ENCODE measurements at regions not wholly inside any gene's neighbourhood (a gene's known extent, or its start where the extent isn't known, plus 50 kb on each side); places are given as distances from the start of the nearest gene placed in this dataset.

DNA sequence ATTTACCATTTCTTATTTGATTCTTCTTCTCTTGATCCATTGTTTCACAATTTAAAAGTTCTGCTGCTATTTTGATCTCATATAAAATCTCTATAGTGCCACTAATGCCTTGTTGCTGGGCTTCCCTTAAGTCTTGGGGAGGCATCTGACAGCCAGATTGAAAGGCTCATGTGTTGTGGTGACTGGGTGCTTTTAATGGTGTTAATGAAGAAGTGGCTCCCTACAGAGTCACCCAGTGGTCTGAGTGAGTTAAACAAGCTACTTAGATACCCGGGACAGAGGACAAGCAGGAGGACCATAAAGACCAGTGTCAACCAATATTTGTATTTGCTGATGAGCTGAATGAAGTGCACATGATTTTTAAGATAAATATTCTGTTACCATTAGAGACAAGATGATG, 176.4 kb upstream of the HABP2 start:
- no peak for DNase-seq

DNA sequence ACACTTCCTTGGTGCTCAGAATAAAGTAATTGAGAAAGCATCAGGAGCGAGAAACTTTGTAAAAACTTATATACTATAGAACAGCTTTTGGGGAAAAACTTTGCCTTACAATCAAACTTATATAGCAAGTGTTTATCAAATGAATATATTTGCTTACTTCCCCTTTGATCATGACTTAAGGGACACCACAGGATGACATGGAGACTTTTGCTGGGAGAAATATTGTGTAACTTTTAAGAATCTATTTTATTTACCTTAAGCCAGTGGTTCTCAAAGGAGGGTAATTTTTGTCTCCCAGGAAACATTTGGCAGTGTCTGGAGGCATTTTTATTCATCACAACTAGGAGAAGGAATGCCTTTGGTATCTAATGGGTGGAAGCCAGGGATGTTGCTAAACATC, 173.8 kb upstream of the HABP2 start:
- no peak for DNase-seq

DNA sequence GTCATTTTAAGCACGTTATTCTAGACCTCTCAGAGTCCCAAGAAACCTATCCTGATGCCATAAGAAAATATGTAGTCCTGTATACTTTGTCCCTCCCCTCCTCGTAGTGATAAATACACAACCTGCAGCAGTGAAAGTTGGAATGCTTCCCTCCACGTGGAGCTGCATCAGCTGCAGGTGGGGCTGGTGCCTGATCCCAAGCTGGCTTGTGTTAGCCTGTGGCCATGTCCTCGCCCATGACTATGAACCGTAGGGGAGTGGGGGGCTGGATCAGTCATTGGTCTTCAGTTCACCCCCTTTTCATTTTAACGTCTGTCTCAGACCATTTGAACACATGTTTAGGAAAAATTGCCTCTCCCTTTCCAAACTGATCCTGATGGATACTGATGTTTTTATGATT, 171.4 kb upstream of the HABP2 start:
- no peak for DNase-seq

DNA sequence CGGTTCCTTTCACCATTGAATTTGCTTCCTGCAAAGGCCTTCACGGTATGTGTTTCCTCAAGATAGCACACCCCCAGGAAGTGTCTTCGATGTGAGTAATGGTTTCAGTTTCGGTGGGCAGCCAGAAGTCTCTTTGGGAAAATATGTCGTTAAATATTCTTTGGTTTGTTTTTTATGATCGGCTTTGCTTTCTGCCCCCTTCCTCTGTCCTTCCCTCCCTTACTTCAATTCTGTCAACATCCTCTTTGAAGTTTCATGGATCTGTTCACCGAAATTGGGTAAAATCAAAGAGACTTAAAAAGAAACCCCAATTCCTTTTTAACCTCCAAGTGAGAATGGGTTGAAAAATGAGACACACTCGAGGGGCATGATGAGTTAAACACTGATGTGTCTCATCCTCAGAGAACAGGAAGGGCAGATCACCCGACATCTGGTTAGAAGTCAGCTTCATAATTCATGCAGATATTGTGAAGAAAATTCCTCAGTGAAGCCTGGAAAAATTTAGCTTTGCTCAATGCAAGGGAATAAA, 170.8 kb upstream of the HABP2 start:
- no peak for DNase-seq

DNA sequence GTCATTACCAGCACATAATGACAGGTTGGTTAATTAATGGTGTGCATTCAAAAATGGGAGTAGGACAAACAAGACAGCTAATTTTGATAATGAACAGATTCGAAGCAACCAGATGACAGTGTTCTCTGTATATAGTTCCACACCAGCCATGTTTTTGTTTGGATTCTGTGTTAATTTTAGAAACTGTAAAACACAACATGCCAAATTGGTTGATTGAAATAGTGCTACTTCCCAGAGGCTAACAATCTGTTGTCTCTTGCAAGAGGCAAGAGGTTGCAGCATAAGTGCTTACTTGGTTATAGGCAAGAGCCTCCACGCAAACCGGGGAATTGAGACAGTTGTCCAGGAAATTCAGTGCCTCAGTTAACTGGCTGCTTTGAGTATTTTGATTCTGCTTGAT, 170.2 kb upstream of the HABP2 start:
- DNase-seq, result no peak

DNA sequence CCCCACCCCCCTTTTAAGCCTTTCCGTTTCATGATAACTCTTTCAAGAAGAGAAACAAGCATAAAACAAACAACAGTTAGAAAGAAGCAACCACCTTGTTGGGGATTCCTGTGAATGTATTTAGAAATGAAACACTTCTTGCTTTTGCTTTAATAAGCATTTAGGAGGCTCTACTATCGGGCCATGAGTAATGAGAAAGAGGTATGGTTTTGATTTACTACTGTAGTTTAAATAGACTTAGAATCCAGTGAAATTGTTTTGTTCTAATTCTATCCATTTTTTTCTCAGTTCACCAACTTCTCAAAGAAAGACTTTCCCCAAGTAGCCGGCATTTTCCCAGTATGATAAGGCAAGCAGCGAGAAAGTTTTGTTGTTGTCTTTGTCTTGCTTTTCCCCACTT, 168.7 kb upstream of the HABP2 start:
- no peak for DNase-seq

DNA sequence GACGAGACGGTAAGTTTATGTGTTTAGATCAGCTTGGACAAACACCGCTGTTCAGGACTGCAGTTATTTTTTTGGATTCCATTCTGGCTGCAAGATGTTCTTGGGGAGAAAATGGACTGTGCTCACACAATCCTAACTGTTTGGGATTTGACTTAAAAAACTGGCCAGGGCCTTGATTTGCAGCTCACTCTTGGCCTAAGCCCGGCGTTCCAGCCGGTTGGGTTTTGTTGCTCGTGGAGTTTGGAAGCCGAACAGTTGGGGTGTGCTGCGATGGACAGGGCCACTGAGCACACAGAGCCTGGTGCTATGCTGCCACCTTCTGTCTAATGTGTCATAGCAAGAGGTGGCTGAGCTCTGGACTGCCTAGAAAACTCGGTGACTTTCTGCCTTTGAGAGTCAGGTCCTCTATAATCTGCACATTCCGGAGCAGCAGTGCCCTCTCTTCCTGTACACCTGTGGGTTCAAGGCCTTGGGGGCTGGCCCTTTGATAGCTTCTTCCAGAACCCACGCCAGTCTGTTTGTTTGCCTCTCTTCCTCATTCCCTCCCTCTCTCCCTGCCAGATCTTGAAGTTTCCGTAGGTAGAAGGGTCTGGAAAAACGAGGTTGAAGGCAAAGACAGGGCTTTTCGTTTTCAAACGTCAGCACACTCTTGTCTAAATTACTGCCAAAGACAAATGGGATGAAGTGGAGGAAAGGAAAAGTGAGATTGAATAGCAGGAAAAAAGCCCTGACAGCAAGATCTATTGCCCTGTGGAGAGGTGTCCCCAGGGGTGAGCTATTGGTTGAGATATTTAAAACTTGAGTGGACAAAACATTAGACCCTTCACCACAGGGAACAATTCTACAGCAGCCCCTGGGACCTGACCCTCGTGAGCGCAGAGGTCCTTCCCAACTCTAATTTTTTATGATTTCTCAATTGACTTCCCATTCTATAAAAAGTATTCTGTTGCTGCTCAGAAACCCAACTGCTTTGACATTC, 167.5 kb upstream of the HABP2 start:
- DNase-seq, result peak; percentile 25

DNA sequence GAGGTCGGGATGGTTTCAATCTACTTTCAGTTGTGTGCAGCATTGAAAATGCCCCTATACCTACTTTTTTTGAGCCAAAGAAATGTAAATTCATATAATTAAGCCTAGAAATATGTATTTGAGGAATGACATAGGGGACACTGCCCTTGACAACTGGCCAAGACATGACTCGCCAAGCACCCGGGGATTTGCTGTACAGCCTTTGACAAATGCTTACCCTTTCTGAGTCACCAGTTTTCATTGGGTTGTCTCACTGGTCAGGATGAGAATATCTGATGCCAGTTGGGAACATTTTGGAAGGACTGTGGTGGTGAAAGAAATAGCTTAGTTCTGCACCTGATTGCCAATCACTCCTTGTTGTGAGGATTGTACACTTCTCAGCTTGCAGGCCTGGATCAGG, 166.8 kb upstream of the HABP2 start:
- no peak for DNase-seq

DNA sequence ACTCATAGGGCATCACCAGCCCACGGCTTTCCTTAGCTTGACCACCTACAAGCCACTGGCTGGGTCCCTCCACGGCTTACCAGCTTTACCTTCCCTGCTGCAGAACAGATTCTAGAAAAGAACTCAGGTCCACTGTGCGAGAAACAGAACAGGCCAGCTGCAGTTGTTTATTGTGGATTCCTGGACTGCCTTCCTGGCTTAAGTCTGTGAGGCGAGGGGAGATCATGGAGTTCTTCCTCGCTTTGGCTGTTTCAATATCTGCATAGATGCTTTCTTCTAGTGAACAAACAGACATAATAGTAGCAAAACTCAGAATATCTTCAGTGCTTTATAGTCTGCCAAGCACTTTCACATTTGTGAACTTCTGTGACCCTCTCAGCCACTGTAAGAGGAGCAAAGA, 162.9 kb upstream of the HABP2 start:
- no peak for DNase-seq

DNA sequence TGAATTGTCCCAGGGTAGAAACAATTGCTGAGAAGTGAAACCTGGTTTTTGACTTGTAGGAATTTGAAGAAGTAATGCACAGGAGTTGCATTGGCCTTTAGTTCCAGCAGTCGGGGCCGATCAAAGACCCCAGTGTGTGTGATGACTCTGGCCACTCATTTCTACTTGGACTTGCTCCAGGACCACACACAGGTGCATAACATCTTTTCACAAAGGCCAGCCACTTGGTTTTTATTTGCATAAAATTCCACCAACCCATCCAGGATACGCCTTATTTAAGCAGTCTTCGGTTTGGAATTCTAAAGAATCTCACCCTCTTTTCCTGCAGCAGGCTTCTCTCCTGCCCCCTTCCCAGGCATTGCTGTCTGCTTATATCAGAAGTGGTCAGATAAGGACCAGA, 162.0 kb upstream of the HABP2 start:
- no peak for DNase-seq

DNA sequence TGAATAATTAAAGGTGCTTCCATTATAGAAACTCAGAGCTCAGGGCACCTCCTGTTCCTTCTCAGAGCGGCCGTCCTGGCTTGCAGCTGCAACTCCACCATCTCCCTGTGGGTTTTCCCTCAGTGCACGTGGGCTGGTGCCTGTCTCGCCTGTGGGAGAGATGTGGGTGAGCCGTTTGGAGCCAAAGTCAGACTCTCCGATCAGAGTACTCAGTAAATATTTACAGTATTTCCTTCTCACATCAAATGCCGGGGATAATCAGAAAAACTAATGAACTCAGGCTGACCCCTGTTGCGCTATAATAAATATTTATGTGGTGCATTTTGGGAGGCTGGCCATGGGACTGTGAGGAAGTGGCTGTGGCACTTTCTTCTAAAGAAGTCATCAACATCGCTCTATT, 155.8 kb upstream of the HABP2 start:
- DNase-seq, result no peak

DNA sequence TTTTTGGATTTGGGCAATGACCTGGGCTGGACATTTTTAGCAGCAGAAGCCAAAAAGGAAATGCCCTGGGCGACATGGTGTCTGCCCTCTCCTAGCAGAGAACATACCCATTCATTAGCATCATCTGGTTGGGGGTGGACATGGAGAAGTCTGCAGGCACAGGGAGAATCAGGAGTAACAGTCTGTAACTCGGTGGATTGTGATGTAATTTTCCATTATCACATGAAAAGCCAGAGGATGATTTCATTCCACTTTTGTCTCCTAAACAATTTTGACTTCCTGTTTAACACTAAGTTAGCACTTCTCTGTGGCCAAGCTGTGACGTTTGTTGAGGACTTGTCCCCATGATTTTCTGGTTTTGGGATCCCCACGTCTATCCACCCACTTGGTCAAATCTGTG, 153.8 kb upstream of the HABP2 start:
- DNase-seq, result no peak

DNA sequence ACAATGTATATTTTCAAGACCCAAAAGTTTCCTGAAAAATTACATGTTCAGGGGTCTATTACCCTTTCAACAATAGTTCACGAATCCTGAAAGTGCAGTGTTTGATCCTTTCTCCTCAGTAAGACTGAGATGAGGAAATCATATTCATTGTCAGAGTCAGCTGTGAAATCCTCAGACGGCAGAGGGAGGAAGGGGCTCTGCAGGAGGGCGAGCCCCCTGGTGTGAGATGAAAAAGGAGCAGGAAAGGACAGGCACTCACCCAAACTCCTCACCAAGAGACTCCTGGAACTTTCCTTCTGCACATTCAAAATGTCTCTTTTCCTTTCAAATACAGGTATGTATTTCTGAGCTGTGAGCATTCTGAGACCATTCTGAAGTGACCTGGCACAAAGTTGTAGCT, 150.3 kb upstream of the HABP2 start:
- no peak for DNase-seq

DNA sequence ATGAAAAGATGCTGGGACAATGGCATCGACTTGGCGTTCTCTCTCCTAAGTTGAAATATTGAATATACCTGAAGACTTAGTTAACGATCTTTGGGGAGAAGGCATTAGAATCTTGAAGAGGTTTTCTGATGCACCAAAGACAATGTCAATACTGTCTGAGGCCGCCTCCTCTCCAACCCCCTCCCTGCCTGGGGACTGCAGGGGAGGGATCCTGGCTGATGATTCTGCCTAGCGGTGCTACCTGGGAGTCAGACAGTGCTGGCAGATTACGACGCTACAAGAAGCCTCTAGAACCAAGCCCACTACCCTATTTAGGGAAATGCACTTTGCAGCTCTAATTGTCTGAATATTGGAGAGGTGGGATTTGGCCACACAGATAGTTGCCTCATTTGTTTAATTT, 145.6 kb upstream of the HABP2 start:
- no peak for DNase-seq

DNA sequence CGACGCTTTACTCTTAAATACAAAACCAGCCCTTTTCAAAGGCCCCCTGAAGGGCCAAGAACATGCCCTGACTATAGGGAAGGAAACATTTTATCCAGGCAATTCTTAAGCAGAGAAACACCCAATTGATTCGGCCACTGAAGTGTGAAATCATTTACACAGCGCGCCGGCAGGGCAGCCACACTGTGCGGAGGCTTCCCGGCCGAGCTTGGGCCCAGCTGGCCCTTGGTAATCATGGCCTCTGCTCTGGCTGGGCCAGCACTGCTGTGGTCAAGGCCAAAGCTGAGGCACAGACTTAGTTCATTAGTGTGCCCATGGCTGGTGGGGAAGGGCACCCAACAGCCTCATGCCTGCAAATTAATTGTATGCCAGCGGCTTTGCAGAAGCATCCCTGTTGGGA, 143.7 kb upstream of the HABP2 start:
- DNase-seq, result no peak

DNA sequence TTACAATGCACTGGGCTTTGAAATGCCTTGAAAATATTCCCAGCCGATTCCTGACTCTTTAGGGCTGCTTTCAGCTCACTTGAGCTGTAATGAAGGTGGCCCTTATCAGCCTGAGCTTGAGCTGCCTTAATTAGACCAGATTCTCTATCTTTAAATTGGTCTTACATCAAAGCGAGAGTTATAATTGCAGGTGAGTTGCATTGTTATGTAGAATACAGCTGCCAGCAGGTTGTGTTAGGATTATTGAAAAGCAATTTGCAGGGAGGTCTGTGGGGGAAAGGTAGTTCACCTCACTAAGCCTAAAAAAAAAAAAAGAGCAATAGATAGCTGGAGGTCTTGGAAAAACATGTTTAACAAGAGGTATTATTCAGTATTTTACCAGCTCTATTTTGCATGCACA, 142.2 kb upstream of the HABP2 start:
- no peak for DNase-seq

DNA sequence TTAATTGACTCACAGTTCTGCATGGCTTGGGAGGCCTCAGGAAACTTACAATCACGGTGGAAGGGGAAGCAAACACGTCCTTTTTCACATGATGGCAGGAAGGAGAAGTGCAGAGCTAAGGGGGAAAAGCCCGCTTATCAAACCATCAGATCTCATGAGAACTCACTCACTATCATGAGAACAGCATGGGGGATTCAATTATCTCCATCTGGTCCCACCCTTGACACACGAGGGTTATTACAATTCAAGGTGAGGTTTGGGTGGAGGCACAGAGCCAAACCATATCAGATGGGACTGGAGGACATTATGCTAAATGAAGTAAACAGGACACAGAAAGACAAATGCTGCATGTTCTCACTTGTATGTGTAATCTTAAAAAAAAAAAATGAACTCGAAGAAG, 141.4 kb upstream of the HABP2 start:
- DNase-seq, result no peak

DNA sequence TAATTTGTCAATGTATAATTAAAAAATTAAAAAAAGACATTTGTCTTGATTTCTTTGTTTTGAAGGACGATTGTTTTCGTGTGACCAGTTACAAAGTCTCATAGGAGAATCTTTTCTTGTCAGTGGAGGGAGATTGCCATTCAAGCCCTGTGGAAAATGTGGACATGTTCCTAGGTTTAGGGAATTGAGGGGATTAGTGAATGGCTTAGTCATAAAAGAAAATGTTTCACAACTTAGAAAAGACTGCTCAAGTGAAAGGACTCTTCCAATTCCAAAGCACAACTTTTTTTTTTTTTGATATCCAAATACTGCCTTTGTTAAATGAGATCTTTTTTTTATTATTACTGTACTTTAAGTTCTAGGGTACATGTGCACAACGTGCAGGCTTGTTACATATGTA, 140.7 kb upstream of the HABP2 start:
- no peak for DNase-seq

DNA sequence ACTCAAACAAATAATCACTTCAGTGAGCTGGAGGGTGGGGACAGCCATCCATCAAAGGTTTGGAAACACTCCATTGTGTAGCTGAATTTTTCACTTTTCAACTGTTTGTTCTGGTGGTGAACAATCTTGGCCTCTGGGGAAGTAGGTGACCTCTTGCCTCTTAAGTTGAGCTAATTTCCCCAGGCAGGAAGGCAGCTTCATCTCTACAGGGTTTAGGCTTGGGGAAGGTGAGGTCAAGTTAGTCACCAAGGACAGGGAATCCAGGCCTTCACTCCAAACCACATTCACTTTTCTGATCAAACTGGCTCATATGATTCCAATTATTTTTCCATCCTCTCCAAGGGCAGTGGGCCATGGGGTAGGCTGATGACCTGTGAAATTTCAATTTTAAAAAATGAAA, 138.3 kb upstream of the HABP2 start:
- no peak for DNase-seq

DNA sequence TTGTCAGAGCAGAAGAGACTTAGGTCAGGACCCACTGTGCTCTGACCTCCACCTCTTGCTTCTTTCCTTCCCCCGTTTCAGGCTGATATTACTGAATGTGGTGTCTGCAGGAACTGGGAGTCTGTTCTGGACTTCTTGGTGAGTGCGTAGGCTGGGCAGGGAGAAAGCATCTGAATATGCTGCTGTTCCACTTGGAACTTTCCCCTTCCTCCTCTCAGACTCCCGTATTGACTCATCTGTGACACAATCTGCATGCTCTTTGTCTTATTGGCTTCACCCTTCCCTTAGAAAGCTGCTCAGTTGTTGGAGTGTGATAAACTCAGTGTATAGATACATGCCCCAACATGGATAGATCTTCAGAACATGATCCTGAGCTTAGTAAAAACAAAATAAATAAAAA, 137.6 kb upstream of the HABP2 start:
- no peak for DNase-seq

DNA sequence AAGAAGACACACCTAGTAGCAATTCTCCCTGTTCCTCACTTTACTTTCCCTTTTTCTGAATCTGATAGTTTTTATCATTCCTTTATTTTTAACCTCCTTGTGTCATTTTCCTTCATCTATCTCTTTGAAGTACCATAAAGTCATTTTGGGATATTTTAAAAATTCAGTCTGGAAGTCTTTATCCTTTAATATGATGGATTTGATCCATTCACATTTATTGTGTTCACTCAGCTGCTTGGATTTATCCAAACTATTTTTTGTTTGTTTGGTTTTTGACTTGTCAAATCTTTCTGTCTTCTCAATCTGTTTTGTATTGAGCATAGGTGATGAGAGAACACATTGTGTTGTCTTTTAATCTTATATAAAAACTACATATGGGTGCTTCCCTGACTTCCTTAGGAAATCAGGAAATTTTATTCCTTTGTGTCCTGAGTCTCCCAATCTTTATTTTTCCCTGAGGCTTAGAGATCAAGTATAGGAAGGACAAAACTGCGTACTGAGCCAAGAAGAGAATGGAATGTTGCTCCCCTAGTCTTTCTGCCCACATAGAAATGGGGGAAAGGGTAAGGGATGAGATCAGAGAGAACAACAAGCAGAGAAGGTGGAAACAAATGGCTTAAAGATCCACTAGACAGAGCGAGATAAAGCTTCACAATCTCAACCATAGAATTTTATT, 132.7 kb upstream of the HABP2 start:
- DNase-seq, result no peak

DNA sequence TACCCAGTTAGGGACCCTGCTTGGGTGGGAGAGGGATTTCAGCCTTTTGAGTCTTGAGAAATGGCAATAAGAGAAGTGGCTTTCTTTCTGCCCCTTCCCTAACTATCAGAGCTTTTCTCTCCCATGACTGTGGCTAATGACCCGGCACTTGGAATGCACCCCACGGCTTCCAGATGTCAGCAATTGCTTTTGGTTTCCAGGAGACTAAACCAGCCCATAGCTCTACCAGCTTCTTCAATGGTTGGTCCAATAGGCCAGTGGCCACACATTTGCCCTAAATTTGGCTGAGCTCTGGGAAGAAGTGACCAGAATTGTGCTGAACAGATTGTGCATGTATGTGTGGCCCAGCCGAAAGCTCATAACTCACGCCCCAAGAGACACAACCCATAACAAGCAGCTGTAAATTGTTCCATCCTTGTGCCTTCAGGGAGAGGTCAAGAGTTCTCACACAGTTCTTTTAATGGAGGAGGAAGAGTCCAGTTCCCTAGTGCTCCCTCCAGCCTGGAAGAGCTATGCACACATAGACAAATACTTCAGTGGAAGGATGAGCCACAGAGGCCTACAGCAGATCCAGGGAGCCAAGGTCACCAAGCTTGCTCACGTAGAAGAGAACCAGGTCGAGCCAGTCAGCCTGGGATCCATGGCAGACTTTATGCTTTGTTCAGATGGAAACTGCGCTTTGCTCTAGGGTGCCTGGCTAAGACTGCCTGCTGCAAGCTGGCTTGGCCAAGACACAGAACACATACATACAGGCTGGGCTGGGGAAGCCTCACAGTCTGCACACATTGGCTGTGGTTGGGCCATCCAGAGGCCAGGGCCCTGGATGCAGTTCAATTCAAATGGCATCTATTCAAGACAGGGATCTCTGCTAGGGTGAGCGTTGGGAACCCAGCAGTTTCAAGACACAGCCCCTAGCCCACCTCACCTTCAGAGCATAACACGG, 131.8 kb upstream of the HABP2 start:
- DNase-seq, result no peak

DNA sequence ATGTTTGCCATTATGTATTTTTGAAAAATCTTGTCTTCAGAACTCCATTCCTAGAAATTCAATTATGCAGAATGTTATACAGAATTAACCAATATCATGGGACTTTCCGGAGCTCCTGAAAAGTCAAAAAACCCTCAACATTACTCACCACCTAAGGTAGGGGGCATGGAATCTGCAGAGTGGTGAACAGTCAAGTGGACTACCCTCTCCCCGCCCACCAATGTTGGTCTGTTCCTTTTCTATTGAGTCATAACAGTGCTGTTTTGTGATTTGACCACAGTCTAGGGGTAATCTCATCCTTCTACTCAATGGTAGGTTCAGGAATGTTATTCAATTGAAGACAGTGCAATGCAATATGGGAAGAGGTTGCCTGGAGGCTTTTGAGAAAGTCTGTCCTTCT, 130.5 kb upstream of the HABP2 start:
- DNase-seq, result no peak
